Fibroblast of skin of back (primary cell): ENCODE measurements at regions not wholly inside any gene's neighbourhood (a gene's known extent, or its start where the extent isn't known, plus 50 kb on each side); places are given as distances from the start of the nearest gene placed in this dataset.

ENCODE experiments used
- DNase-seq: peaks from one replicate; pipeline ENCODE4 v3.0.0-alpha.2; 2013

- DNase-seq, result peak; percentile 11
These were observed 1141.5 kb downstream of the PCDH18 start for GRCh38 chr4:136390824-136391223.

GRCh38 chr4:136383082-136383481 lies 1149.2 kb downstream of the PCDH18 start:
- DNase-seq, result peak; percentile 0

DNA sequence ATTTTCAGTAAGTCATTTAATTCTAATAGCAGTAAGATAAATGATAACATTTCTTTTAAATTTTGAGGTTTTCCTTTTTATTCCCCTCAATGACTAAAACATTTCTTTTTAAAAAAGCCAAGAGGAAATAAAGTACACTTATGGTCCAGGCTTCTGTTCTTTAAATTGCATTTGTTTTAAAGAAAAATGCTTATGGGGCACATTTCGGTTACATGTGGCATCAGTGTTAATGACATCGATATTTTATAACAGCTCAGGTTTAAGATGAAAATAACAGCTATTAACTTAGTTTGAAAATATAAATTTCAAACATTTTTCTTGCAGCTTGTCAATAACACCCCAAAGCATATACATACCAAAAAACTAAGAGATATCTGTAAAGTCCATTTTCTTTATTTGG lies 1161.1 kb downstream of the PCDH18 start:
- DNase-seq, result no peak

DNA sequence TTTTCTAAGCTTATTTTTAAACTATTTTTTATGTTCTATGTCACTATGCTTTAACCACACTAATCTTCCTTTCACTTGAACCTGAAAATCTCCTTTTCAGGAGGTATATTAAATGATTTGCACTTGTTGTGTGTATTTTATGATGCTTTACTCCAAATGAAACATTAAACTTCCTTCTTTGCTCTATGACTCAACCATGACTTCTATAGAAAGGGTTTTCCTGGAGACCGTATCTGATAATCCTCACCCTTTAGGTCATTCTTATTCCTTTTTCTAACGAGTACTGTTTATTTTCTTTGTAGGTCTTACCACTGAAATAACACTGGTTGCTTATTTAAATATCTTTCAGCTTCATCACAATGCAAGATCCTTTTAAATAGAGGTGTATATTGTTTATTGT lies 1163.2 kb downstream of the PCDH18 start:
- DNase-seq, result peak; percentile 41

DNA sequence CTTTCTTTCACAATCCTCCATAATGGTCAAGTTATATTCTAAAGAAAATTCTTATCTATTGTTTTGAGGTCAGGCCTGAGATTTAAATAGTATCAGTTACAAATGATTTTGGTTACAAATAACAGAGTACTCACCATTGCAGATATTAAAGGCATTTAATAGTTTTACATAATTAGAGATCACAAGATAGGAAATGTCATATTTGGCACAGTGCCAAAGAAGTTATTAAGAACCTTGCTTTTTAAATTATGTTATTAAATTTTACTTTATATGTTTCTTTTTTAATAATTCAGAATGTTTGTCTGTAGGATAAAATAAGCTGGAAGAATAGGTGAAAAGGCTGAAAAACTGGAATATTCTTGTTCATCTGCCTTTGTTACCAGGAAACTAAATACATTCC lies 1174.7 kb downstream of the PCDH18 start:
- DNase-seq, result no peak

DNA sequence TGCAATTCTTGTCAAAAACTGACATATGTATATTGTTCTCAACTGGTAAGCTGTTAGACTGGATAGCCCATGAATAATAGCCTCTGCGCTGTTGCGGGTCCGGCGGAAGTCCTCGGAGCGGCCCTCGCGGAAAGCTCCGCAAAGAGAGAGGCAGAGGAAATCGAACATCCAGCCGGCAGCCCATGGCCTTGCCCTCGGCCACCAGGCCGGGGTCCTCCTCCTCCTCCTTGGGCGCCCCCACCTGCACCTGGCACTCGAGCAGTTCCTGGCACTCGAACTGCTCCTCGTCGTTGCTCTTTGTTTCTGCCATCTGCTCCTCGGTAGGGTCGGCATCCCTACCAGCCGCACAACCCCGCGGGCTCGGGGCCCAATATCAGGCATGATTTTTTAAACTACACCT lies 1176.3 kb downstream of the PCDH18 start:
- DNase-seq, result no peak

DNA sequence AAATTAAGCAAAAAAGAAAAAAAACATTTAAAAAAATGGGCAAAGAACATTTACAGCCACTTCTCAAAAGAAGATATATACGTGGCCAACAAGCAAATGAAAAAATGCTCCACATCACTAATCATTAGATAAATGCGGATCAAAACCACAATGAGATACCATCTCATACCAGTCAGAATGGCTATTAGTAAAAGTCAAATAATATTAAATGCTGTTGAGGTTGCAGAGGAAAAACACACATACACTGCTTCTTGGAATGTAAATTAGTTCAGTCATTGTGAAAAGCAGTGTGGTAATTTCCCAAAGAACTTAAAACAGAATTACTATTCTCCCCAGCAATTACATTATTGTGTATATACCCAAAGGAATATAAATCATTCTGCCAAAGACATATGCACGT lies 1189.0 kb downstream of the PCDH18 start:
- DNase-seq, result no peak

DNA sequence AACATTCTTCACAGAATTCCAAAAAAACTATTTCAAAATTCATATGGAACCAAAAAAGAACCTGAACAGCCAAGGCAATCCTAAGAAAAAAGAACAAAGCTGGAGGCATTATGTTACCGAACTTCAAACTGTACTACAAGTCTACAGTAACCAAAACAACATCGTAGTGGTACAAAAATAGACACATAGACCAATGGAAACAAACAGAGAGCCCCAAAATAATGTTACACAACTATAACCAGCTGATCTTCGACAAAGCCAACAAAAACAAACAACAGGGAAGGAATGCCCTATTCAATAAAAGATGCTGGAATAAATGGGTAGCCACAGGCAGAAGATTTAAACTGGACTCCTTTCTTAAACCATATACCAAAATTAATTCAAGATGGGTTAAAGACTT lies 1189.6 kb downstream of the PCDH18 start:
- DNase-seq, result no peak

GRCh38 chr4:136337216-136337615 lies 1195.1 kb downstream of the PCDH18 start:
- no peak for DNase-seq

- no peak for DNase-seq
These were observed 1195.8 kb downstream of the PCDH18 start for GRCh38 chr4:136336479-136336878.

DNA sequence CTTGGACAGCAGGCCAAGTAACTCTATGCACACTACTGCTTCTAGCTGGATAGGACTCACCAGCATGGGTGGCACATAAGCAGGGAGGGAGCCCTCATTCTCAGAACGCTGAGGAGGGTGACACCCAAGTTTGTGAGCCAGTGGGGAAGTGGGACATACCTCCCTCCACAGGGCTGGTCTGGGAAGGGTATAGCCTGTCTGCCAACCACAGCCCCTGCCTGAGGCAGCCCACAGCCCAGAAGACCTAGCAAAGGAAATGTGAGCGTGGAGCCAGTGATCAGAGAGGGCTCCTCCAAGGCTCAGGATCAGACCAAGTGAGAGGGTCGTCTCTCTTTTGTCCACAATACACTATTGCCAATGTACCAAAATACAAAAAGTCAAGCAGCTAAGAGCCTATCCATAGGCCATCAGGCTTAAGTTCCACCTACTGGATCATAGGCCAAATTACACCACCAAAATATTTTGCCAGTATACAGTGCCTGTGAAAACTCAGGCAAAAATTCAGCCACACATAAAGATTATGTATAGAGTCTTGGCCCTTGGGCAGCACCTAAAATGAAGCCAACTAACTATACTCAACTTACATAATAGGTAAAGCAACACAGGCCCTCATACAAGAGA lies 1203.1 kb downstream of the PCDH18 start:
- DNase-seq, result no peak

DNA sequence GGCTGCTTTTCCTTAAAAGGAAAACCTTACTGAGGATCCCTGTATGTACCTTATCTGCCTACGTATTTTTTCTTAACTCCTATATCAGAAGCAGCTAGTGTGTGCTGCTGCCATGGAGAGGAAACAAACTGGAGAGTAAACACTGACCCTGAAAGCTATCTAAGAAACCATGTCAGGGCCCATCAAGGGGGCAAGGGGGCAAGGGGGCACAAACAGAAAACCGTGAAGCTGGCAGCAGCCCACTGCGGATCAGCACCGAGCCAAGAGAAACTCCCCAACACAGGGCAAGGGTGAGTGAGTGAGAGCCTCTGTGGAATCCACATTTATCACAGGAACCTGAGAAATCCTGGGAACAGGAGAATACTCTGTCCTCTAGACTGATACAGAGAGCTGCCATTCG lies 1204.2 kb downstream of the PCDH18 start:
- DNase-seq, result no peak

DNA sequence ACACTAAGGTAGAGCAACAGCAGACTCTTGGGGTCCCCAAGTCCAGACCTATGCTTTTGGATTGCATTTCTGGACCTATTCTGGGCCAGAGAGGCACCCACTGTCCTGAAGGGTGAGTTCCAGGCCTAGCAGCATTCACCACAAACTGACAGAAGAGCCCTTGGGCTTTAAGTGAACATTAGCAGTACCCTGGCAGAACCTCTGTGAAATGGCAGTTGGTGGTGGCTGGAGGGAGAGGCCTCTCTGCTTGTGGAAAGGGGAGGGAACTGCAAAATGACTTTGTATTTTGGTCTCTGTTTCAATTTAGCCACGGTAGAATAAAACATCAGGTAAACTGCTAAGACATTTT lies 1211.9 kb downstream of the PCDH18 start:
- DNase-seq, result no peak

GRCh38 chr4:136319789-136320464 lies 1212.4 kb downstream of the PCDH18 start:
- peak; percentile 14 for DNase-seq

DNA sequence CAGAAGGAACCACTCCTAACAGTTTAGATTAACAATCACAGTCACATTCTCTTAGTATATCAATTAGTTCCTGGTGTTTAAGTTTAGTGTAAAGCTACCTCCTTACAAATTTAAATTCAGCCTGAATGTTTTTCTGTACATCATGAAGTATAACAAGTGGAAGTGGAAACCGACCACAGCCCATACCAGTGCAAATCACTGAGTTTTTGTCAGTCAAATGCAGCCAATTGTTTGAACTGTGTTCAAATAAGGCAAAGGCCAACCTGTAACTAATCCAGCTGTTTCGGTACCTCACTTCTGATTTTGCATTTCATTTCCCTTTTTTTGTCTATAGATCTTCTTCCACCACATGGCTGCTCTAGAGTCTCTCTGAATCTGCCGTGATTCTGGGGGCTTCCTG lies 1215.3 kb downstream of the PCDH18 start:
- DNase-seq, result no peak

DNA sequence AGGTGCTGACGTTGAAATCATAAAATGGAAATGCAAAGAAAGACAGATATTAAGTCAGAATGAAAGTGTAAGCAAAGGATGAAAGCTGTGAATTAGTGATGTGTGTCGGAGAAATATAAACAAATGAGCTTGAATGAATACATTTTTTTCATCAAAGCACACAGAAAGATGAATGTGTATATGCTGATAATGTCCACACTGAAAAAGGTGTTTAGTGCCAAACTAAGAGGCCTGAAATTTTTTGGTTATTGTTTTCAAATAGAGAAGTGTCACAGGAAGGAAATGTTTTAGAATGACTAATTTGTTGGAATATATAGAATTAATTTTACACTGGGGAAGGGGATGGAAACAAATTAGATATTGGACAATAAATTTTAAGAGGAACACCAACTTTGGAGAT lies 1217.6 kb downstream of the PCDH18 start:
- no peak for DNase-seq

DNA sequence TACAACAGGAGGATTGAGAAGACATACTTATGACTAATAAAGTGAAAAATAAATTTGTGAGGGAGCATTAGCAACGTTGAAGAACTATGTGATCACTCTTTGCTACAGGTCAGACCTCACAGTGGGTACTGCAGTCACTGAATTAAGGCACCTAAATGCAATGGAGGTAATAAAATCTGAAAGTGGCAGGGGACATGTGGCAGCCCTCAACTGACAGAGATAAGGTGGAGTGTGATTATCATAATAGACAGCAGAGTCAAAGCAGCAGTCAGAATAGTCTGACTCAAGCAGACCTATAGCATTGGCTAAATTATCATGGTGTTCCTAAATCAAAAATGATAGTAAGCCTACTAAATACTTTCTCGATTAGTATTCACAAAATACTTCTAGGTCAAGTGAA lies 1220.5 kb downstream of the PCDH18 start:
- no peak for DNase-seq

GRCh38 chr4:136307765-136308164 lies 1224.5 kb downstream of the PCDH18 start:
- DNase-seq, result no peak

DNA sequence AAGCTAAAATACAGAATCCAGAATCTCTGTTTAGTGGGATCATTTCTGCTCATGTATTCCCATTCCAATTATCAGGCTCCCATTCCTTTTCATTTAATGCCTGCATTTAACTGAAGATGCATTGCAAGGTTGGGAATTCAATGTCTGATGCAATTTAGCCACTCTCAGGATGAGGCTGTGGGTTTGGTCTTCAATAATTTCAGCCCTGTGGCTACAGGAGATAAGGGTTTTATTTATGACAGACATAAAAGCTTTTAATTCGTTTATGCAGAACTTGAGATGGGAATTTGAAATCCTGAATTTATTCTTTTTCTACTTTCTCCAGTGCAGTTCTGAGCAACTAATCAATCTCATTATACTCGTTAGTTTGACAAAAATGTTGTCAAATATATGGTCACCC lies 1225.9 kb downstream of the PCDH18 start:
- DNase-seq, result no peak

GRCh38 chr4:136302566-136302965 lies 1229.7 kb downstream of the PCDH18 start:
- no peak for DNase-seq

DNA sequence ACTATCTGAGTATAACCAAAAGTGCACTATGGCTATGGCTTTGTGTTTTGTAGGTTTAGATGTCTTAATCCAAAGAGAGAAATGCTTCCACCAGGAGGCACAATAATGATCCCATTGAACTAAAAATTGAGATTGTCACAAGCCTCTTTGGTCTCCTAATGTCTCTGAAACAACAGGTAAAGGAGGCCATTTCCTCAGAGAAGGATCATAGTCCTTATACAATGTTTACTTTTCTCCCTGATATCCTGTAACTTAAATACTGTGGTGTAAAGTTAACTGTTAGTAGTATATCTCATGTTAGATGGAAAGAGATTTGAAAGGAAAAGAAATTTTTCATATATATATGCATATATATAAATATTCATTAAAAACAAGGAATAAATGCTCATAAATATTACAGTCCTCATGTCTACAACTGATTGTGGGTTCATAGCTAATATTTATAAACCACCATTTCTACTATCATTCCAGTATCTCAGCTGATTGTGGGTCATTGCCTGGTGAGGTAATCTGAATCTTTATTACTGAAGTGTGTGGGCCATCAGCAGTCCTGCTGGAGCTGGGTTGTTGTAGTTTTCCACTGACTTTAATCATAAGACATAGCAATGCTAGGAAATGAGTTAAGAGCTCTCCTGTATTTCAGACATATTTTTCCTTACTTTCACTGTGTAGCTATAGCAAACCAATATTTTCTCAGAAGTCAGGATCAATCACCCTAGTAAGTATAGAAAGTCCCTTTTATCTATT lies 1230.4 kb downstream of the PCDH18 start:
- DNase-seq, result no peak

DNA sequence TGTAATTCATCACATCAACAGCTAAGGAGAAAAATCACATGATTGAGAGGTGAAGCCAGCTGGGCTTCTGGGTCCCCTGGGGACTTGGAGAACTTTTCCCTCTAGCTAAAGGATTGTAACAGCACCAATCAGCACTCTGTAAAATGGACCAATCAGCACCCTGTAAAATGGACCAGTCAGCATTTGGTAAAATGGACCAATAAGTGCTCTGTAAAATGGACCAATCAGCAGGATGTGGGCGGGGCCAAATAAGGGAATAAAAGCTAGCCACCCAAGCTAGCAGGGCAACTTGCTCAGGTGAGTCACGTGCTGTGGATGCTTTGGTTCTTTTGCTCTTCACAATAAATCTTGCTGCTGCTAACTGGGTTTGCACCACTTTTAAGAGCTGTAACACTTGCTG lies 1248.3 kb downstream of the PCDH18 start:
- no peak for DNase-seq

DNA sequence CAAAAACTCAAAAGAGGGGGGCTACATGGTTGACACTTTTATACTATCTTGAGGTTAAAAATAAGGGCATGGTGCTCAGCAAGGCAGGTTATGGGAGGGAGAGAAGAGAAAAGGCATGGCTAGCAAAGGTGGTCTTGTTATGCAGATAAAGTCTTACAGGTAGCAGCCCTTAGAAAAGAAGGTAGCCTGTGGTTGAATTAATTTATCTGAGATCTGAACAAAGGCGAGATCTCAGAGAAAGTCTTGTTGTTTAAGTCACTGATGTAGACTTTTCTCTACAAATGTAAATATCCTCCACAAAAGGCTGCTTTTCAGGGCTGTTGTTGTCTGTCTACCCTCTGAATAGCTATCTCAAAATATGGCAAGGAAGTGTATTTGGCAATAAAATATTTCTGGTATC lies 1250.4 kb downstream of the PCDH18 start:
- DNase-seq, result no peak

GRCh38 chr4:136281307-136281706 lies 1251.0 kb downstream of the PCDH18 start:
- no peak for DNase-seq
